H54 (cell line): ENCODE measurements at regions not wholly inside any gene's neighbourhood (a gene's known extent, or its start where the extent isn't known, plus 50 kb on each side); places are given as distances from the start of the nearest gene placed in this dataset.

Experiments
- DNase-seq: peaks from one replicate; pipeline ENCODE4 v3.0.0; 2011; ENCODE audit warnings: low spot score, mixed read lengths; ENCODE audit not compliant: insufficient read length
- FAIRE-seq: peaks from 3 replicates; lab custom pipeline; 2011; peaks lifted over from hg19 to GRCh38; lab: Jason Lieb, UNC
- POLR2A ChIP-seq: IDR thresholded peaks from 2 replicates; pipeline ENCODE4 v1.6.1; 2011; ENCODE audit warnings: low read depth, mild to moderate bottlenecking, low read length

- FAIRE-seq, result no peak
- DNase-seq, result no peak
- no peak for TF ChIP-seq POLR2A
Observed at GRCh38 chr7:138400400-138400886, 59.6 kb upstream of the TRIM24 start.

- FAIRE-seq (no peak), DNase-seq (no peak)
- TF ChIP-seq POLR2A, result no peak
Observed at GRCh38 chr7:138402749-138403148, 57.3 kb upstream of the TRIM24 start.

- FAIRE-seq, result no peak
- no peak for DNase-seq
- no peak for TF ChIP-seq POLR2A
Observed at GRCh38 chr7:138405496-138405895, 54.6 kb upstream of the TRIM24 start.

DNA sequence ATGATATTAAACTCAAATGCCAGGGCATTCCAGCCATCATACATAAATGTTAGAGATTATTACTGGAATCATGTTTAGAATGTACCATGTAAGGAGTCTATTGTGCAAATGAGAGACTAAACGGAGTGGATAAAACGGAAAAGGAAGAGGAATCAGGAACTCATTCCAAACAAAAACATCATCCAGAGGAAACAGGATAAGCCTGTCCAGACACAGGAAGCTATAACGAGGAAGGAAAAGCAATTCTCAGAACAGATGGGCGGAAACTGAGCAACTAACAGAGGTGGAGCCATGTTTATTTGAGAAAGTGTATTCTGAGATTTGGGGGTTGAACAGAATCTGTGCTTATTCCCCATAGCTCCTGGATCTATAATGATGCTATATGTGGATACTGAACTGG, 52.3 kb upstream of the TRIM24 start:
- DNase-seq (no peak), FAIRE-seq (no peak)
- TF ChIP-seq POLR2A, result no peak
